PC-9 (cell line): ENCODE measurements at regions not wholly inside any gene's neighbourhood (a gene's known extent, or its start where the extent isn't known, plus 50 kb on each side); places are given as distances from the start of the nearest gene placed in this dataset.
"Not testable (repeated sequence)": the region's sequence is repeated elsewhere in the genome, so short reads cannot be mapped to it uniquely, and the experiment has no call there.

Experiments
- BruUV-seq: library from RNA; stranded (reverse); fragments of 400-500 nt; replicated peaks from 2 replicates; lab custom pipeline; 2021; lab: Mats Ljungman, UMichigan
- CTCF ChIA-PET: fragments of 300-600 bp; sonication (Branson Sonifier 250); formaldehyde crosslinking; loops from one replicate; lab custom pipeline; 2022; ENCODE audit warnings: antibody characterized with exemption; lab: Charles Lee
- POLR2A ChIA-PET: fragments of 300-600 bp; sonication (Branson Sonifier 250); formaldehyde crosslinking; loops from one replicate; lab custom pipeline; 2022; ENCODE audit warnings: antibody characterized with exemption; ENCODE audit not compliant: unreplicated experiment; lab: Charles Lee
- DNase-seq, 2 experiments: peaks; one replicate each; pipeline versions ENCODE4 v3.0.0 to v3.0.0-alpha.2; 2015 to 2022; ENCODE audit warnings: mixed read lengths in 1 of 2
- H2AFZ ChIP-seq: fragments of 200-600 bp; sonication (generic); 2 replicates; pipeline ENCODE4 v1.8.1; 2017; ENCODE audit warnings: antibody characterized with exemption
- H3F3A ChIP-seq: fragments of 200-600 bp; sonication (generic); 2 replicates; pipeline ENCODE4 v1.8.1; 2017; ENCODE audit warnings: antibody characterized with exemption, mild to moderate bottlenecking, low read depth; ENCODE audit not compliant: insufficient read depth
- H3K27ac ChIP-seq: fragments of 200-600 bp; sonication (generic); 2 replicates; pipeline ENCODE4 v1.6.1; 2016; ENCODE audit warnings: mixed run types
- H3K27me3 ChIP-seq: fragments of 200-600 bp; sonication (generic); 2 replicates; pipeline ENCODE4 v1.6.1; 2016; ENCODE audit warnings: low read depth, mixed run types; ENCODE audit not compliant: insufficient read depth
- H3K36me3 ChIP-seq: fragments of 200-600 bp; sonication (generic); 2 replicates; pipeline ENCODE4 v1.6.1; 2016; ENCODE audit warnings: low read depth, mixed run types
- H3K4me1 ChIP-seq: fragments of 200-600 bp; sonication (generic); replicated peaks from 2 replicates; pipeline ENCODE4 v1.6.1; 2016; ENCODE audit warnings: mixed run types; ENCODE audit not compliant: insufficient read depth
- H3K4me2 ChIP-seq: fragments of 200-600 bp; sonication (generic); 2 replicates; pipeline ENCODE4 v1.6.1; 2017; ENCODE audit warnings: mixed run types
- H3K4me3 ChIP-seq: fragments of 200-600 bp; sonication (generic); 2 replicates; pipeline ENCODE4 v1.6.1; 2016; ENCODE audit warnings: mixed run types
- H3K79me2 ChIP-seq: fragments of 200-600 bp; sonication (generic); 2 replicates; pipeline ENCODE4 v1.6.1; 2017; ENCODE audit warnings: low read depth, mixed run types
- H3K9me2 ChIP-seq: fragments of 200-600 bp; sonication (generic); 2 replicates; pipeline ENCODE4 v1.8.1; 2017; ENCODE audit warnings: mild to moderate bottlenecking; ENCODE audit not compliant: insufficient read depth
- H3K9me3 ChIP-seq: fragments of 200-600 bp; sonication (generic); 2 replicates; pipeline ENCODE4 v1.8.1; 2016; ENCODE audit warnings: low read depth; ENCODE audit not compliant: insufficient read depth
- H4K20me1 ChIP-seq: fragments of 200-600 bp; sonication (generic); 2 replicates; pipeline ENCODE4 v1.8.1; 2017; ENCODE audit not compliant: insufficient read depth
- intact Hi-C: fragments of 100-400 bp; cut with micrococcal nuclease; formaldehyde crosslinking; loops from one replicate; pipeline ENCODE4 v1.10.0; 2022; ENCODE audit not compliant: unreplicated experiment

- H3K9me2 ChIP-seq, H2AFZ ChIP-seq, H3K9me3 ChIP-seq, H3K79me2 ChIP-seq, CTCF ChIA-PET, intact Hi-C loops, H3K4me1 ChIP-seq, H4K20me1 ChIP-seq, H3K4me3 ChIP-seq, H3F3A ChIP-seq, H3K27me3 ChIP-seq, POLR2A ChIA-PET, H3K36me3 ChIP-seq, H3K27ac ChIP-seq, BruUV-seq, H3K4me2 ChIP-seq, DNase-seq: not testable (repeated sequence)
These were observed 224.9 kb downstream of the SHCBP1 start for GRCh38 chr16:46396131-46396882.

GRCh38 chr16:46395391-46395921, 225.7 kb downstream of the SHCBP1 start:
- H3F3A ChIP-seq, H3K27me3 ChIP-seq, CTCF ChIA-PET, H3K9me2 ChIP-seq, H3K4me3 ChIP-seq, H3K79me2 ChIP-seq, H4K20me1 ChIP-seq, POLR2A ChIA-PET, H3K4me2 ChIP-seq, H2AFZ ChIP-seq, H3K9me3 ChIP-seq, H3K4me1 ChIP-seq, intact Hi-C loops, H3K36me3 ChIP-seq, BruUV-seq, H3K27ac ChIP-seq: not testable (repeated sequence)
- peak in 1 of 2 experiments; percentile 35 for DNase-seq

GRCh38 chr16:46394963-46395362, 226.2 kb downstream of the SHCBP1 start:
- H3K4me2 ChIP-seq, H3K79me2 ChIP-seq, H3K9me3 ChIP-seq, H3K4me1 ChIP-seq, H4K20me1 ChIP-seq, H3F3A ChIP-seq, POLR2A ChIA-PET, intact Hi-C loops, BruUV-seq, H3K36me3 ChIP-seq, H2AFZ ChIP-seq, H3K9me2 ChIP-seq, H3K27ac ChIP-seq, H3K27me3 ChIP-seq, H3K4me3 ChIP-seq, CTCF ChIA-PET: not testable (repeated sequence)
- DNase-seq = peak in 1 of 2 experiments; percentile 40

- DNase-seq = not testable (repeated sequence)
These were observed 227.0 kb downstream of the SHCBP1 start for GRCh38 chr16:46394149-46394548.

GRCh38 chr16:46392930-46393722, 228.1 kb downstream of the SHCBP1 start:
- H3K9me2 ChIP-seq, H3K27me3 ChIP-seq, H3K4me1 ChIP-seq, H3K79me2 ChIP-seq, H3K27ac ChIP-seq, H3K36me3 ChIP-seq, H3F3A ChIP-seq, BruUV-seq, POLR2A ChIA-PET, H4K20me1 ChIP-seq, CTCF ChIA-PET, H2AFZ ChIP-seq, H3K9me3 ChIP-seq, intact Hi-C loops, H3K4me2 ChIP-seq, H3K4me3 ChIP-seq: not testable (repeated sequence)
- peak in 1 of 2 experiments; percentile 37 for DNase-seq

More at GRCh38 chr16:46394149-46394548, 227.0 kb downstream of the SHCBP1 start:
- H3K9me3 ChIP-seq, H3K4me1 ChIP-seq, H3K27me3 ChIP-seq, H3K9me2 ChIP-seq, H3K79me2 ChIP-seq, H3K27ac ChIP-seq, intact Hi-C loops, H3K4me2 ChIP-seq, H3K4me3 ChIP-seq, H4K20me1 ChIP-seq, H3F3A ChIP-seq, H3K36me3 ChIP-seq, BruUV-seq, POLR2A ChIA-PET, CTCF ChIA-PET, H2AFZ ChIP-seq: not testable (repeated sequence)

GRCh38 chr16:46390660-46391462, 230.3 kb downstream of the SHCBP1 start:
- CTCF ChIA-PET, H3K79me2 ChIP-seq, H3K27ac ChIP-seq, H3K9me2 ChIP-seq, H3F3A ChIP-seq, BruUV-seq, H3K27me3 ChIP-seq, H3K36me3 ChIP-seq, H3K4me2 ChIP-seq, H3K4me3 ChIP-seq, H2AFZ ChIP-seq, H3K4me1 ChIP-seq, intact Hi-C loops, POLR2A ChIA-PET, H4K20me1 ChIP-seq, H3K9me3 ChIP-seq: not testable (repeated sequence)
- peak in 1 of 2 experiments; percentile 42 for DNase-seq
